ENCODE measurements at regions not wholly inside any gene's neighbourhood (a gene's known extent, or its start where the extent isn't known, plus 50 kb on each side); places are given as distances from the start of the nearest gene placed in this dataset. TPM values are rescaled to one million over a fixed set of nuclear protein-coding genes. Genes with fewer than 3 reads are reported as not detected.

- no CpG with 5 or more reads among the region's 14 CpGs for WGBS (ENCODE audit: extremely low coverage, insufficient coverage, low lambda C conversion rate)
These were observed 60.7 kb downstream of the VCPKMT start for GRCh38 chr14:50055461-50056228.

DNA sequence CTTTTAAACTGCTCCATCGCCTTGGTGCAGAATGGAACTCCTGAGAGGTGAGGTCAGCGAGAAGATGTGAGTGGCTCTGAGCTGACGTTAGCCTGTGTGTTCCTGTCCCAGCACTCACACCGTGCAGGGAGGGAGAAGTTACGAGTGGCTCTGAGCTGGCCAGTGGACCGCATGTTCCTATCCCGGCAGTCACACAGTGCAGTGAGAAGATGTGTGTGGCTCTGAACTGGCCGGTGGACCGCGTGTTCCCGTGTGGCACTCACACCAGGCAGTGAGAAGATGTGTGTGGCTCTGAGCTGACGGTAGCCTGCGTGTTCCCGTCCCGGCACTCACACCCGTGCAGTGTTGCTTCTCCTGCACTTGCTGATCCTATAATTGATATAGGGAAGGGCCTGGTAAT lies 59.9 kb downstream of the VCPKMT start:
- H2BK5ac ChIP-seq (ENCODE audit: low read length), result no peak overlapping the region
- no peaks in the 10 kb centered on the region for H3K79me2 ChIP-seq (ENCODE audit: control insufficient read depth, insufficient read depth, low read length)
- H4K8ac ChIP-seq (ENCODE audit: low read depth, low read length), result no peak overlapping the region
- no peak overlapping the region for H3K4me2 ChIP-seq (ENCODE audit: low read length)
- H3K18ac ChIP-seq (ENCODE audit: low read length), result no peak overlapping the region
- H3K23ac ChIP-seq (ENCODE audit: low read length), result no peak overlapping the region
- no peaks in the 10 kb centered on the region for H3K79me1 ChIP-seq (ENCODE audit: low read length)
- no peak overlapping the region for H3K4me3 ChIP-seq (ENCODE audit: low read length)
- no peak overlapping the region for H3K56ac ChIP-seq (ENCODE audit: low read length)
- H3K27ac ChIP-seq (ENCODE audit: low read depth, low read length), result no peak overlapping the region
- H2BK15ac ChIP-seq (replicated peaks; ENCODE audit: low read depth), result no peak overlapping the region
- no CpG with 5 or more reads among the region's 16 CpGs for WGBS (ENCODE audit: extremely low coverage, insufficient coverage, low lambda C conversion rate)
- no peaks in the 10 kb centered on the region for H3K27me3 ChIP-seq (ENCODE audit: insufficient read depth, low read length, poor library complexity)
- peaks cover 2% of the 10 kb centered on the region for H3K4me1 ChIP-seq (ENCODE audit: control insufficient read depth, low read depth, low read length)
- H3K4ac ChIP-seq (ENCODE audit: low read depth, low read length), result no peak overlapping the region
- peak; percentile 41 for DNase-seq
- H2AK5ac ChIP-seq (ENCODE audit: low read length), result no peak overlapping the region
- H3K9ac ChIP-seq (ENCODE audit: low read length), result no peak overlapping the region
- no peak overlapping the region for H2BK120ac ChIP-seq (ENCODE audit: low read depth, low read length)
- no peak overlapping the region for H4K5ac ChIP-seq (ENCODE audit: low read length)
- no peaks in the 10 kb centered on the region for H3K36me3 ChIP-seq (ENCODE audit: control insufficient read depth, insufficient read depth, low read length)

More at GRCh38 chr14:50055461-50056228, 60.7 kb downstream of the VCPKMT start:
- H3K18ac ChIP-seq (ENCODE audit: low read length), result no peak overlapping the region
- no peak overlapping the region for H2BK15ac ChIP-seq (replicated peaks; ENCODE audit: low read depth)
- no peak overlapping the region for H3K4ac ChIP-seq (ENCODE audit: low read depth, low read length)
- H3K23ac ChIP-seq (ENCODE audit: low read length), result no peak overlapping the region
- no peak overlapping the region for H3K27ac ChIP-seq (ENCODE audit: low read depth, low read length)
- DNase-seq, result no peak
- no peak overlapping the region for H3K4me3 ChIP-seq (ENCODE audit: low read length)
- no peak overlapping the region for H4K5ac ChIP-seq (ENCODE audit: low read length)
- no peaks in the 10 kb centered on the region for H3K4me1 ChIP-seq (ENCODE audit: control insufficient read depth, low read depth, low read length)
- no peak overlapping the region for H3K9ac ChIP-seq (ENCODE audit: low read length)
- H3K79me1 ChIP-seq (ENCODE audit: low read length), result no peaks in the 10 kb centered on the region
- no peak overlapping the region for H2AK5ac ChIP-seq (ENCODE audit: low read length)
- H4K8ac ChIP-seq (ENCODE audit: low read depth, low read length), result no peak overlapping the region
- H3K56ac ChIP-seq (ENCODE audit: low read length), result no peak overlapping the region
- H2BK120ac ChIP-seq (ENCODE audit: low read depth, low read length), result no peak overlapping the region
- no peak overlapping the region for H2BK5ac ChIP-seq (ENCODE audit: low read length)
- H3K36me3 ChIP-seq (ENCODE audit: control insufficient read depth, insufficient read depth, low read length), result no peaks in the 10 kb centered on the region
- no peaks in the 10 kb centered on the region for H3K27me3 ChIP-seq (ENCODE audit: insufficient read depth, low read length, poor library complexity)
- H3K4me2 ChIP-seq (ENCODE audit: low read length), result no peak overlapping the region
- no peaks in the 10 kb centered on the region for H3K79me2 ChIP-seq (ENCODE audit: control insufficient read depth, insufficient read depth, low read length)

- Histone ChIP-seq H3K18ac (ENCODE audit: low read length) (no peak overlapping the region), H3K23ac (ENCODE audit: low read length) (no peak overlapping the region), H4K5ac (ENCODE audit: low read length) (no peak overlapping the region), H3K36me3 (ENCODE audit: control insufficient read depth, insufficient read depth, low read length) (no peaks in the 10 kb centered on the region), H3K79me2 (ENCODE audit: control insufficient read depth, insufficient read depth, low read length) (no peaks in the 10 kb centered on the region), H3K79me1 (ENCODE audit: low read length) (no peaks in the 10 kb centered on the region), H3K56ac (ENCODE audit: low read length) (no peak overlapping the region), H3K4ac (ENCODE audit: low read depth, low read length) (no peak overlapping the region), H3K4me2 (ENCODE audit: low read length) (no peak overlapping the region), H2BK5ac (ENCODE audit: low read length) (no peak overlapping the region), H3K9ac (ENCODE audit: low read length) (no peak overlapping the region), H2AK5ac (ENCODE audit: low read length) (no peak overlapping the region), H3K4me3 (ENCODE audit: low read length) (no peak overlapping the region), H3K4me1 (ENCODE audit: control insufficient read depth, low read depth, low read length) (peaks cover 8% of the 10 kb centered on the region), H2BK15ac (replicated peaks; ENCODE audit: low read depth) (no peak overlapping the region), H3K27ac (ENCODE audit: low read depth, low read length) (no peak overlapping the region), H4K8ac (ENCODE audit: low read depth, low read length) (no peak overlapping the region), H3K27me3 (ENCODE audit: insufficient read depth, low read length, poor library complexity) (no peaks in the 10 kb centered on the region), H2BK120ac (ENCODE audit: low read depth, low read length) (no peak overlapping the region)
- no peak for DNase-seq
- WGBS (ENCODE audit: extremely low coverage, insufficient coverage, low lambda C conversion rate), result no CpG with 5 or more reads among the region's 5 CpGs
These were observed 59.0 kb downstream of the VCPKMT start for GRCh38 chr14:50057331-50057730.

GRCh38 chr14:50058113-50058512 lies 58.3 kb downstream of the VCPKMT start:
- no peaks in the 10 kb centered on the region for H3K27me3 ChIP-seq (ENCODE audit: insufficient read depth, low read length, poor library complexity)
- no peak overlapping the region for H3K56ac ChIP-seq (ENCODE audit: low read length)
- H3K79me1 ChIP-seq (ENCODE audit: low read length), result no peaks in the 10 kb centered on the region
- H4K8ac ChIP-seq (ENCODE audit: low read depth, low read length), result no peak overlapping the region
- no peak overlapping the region for H2AK5ac ChIP-seq (ENCODE audit: low read length)
- no peak overlapping the region for H3K9ac ChIP-seq (ENCODE audit: low read length)
- H2BK5ac ChIP-seq (ENCODE audit: low read length), result no peak overlapping the region
- H2BK15ac ChIP-seq (replicated peaks; ENCODE audit: low read depth), result no peak overlapping the region
- H3K4ac ChIP-seq (ENCODE audit: low read depth, low read length), result no peak overlapping the region
- H4K5ac ChIP-seq (ENCODE audit: low read length), result no peak overlapping the region
- no peak overlapping the region for H3K27ac ChIP-seq (ENCODE audit: low read depth, low read length)
- no peak overlapping the region for H3K4me3 ChIP-seq (ENCODE audit: low read length)
- no peak for DNase-seq
- WGBS (ENCODE audit: extremely low coverage, insufficient coverage, low lambda C conversion rate), result no CpG with 5 or more reads among the region's 1 CpG
- no peaks in the 10 kb centered on the region for H3K36me3 ChIP-seq (ENCODE audit: control insufficient read depth, insufficient read depth, low read length)
- H3K79me2 ChIP-seq (ENCODE audit: control insufficient read depth, insufficient read depth, low read length), result no peaks in the 10 kb centered on the region
- H2BK120ac ChIP-seq (ENCODE audit: low read depth, low read length), result no peak overlapping the region
- peaks cover 11% of the 10 kb centered on the region for H3K4me1 ChIP-seq (ENCODE audit: control insufficient read depth, low read depth, low read length)
- no peak overlapping the region for H3K23ac ChIP-seq (ENCODE audit: low read length)
- no peak overlapping the region for H3K18ac ChIP-seq (ENCODE audit: low read length)
- H3K4me2 ChIP-seq (ENCODE audit: low read length), result no peak overlapping the region

Small RNAs in the stretch of these regions (small RNA-seq; reads per million reads assigned to genes)
- gene MIR6076 (ENCODE audit: insufficient read depth), result not detected
